ENCODE measurements at regions not wholly inside any gene's neighbourhood (a gene's known extent, or its start where the extent isn't known, plus 50 kb on each side); places are given as distances from the start of the nearest gene placed in this dataset.

DNA sequence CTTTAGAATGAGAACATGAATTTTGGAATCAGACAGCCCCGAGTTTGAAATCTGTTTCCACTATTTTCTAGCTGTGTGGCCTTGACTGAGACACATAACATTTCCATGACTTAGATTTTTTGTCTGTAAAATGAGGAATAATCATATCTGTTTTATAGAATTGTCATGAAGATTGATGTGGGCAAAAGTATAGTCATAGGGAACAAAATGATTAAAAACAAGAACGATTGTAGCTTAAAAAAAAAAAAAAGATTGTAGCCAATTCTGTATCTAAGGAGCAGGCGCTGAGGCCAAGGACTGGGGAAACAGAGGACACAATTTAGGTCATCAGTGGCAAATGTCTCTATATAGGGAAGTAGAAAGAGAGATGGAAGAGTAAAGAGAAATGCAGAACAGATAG lies 201.6 kb upstream of the C1QTNF7 start:
- no peak for DNase-seq (ENCODE audit: low read depth, low spot score)

DNA sequence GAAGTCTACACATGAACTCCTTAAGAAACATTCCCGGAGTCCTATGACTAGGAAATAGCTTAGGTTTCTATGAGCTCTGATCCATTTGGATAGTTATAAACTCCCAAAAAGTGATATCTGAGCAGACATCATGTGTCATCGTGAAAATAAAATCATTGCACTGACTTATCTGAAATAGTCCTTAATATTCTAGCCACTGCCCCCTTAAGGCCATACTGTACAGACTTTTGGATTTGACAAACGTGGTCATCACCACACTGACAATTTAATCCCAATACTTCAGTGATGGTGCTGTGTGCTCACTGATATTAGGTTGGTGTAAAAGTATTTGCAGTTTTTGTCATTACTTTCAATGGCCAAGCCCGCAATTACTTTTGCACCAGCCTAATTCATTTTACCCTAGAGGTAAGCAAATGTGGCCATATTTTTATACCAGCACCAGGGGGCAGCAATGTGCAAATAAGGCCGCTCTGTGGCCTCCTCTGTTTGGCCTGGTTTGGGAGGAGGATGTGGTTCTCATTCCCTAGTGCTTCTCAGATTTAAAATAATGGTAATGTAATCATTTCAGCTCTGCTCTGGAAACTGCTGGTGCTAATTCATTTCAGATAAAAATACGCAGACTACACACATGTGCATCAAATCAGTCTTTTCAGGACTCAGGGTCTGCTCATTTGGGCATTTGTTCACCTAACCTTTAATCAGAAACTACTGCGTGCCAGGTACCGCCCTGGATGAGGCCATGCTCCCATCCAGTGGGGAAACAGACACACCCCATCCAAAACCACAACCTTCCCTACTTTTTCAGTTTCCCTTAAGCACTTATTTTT lies 196.4 kb upstream of the C1QTNF7 start:
- peak; percentile 46 for DNase-seq (ENCODE audit: low read depth, low spot score)

DNA sequence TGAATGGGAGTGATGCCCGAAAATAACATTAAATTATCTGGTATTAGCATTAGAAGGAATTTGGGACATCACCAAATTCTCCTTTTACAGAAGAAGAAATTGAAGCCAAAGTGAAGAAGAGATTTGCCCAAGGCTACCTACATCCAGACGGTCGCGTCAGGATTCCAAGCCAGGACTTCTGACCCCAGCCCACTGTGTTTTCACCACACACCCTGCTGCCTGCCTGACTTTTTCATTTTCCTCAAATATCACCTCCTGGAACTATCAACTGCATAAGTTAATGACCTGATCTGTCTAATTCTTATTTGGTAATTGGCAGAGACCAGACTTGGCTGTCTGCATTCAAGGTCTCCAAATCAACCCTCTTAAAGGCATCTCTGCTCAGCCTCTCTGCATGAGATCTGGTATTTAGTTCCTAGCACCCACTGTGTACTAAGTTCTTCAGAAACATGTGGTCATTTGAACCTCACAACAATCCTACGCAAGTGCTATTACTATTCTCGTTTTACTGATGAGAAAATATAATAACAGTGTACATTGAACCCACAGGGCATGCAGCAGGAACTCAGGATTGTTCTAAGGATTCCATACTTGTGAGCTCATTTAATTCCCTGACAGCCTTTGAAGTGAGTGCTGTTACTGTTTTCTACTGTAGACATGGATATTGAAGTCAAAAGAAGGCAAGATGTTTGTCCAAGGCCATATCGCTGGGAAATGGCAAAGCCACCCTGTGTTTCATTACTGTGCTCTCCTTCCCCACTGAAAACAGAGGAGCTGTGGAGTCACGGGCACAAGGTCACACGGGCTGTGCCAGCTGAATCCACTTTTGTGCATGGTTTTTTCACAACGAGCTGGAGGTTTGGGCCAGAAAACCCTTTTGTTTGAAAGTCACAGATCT lies 195.2 kb upstream of the C1QTNF7 start:
- no peak for DNase-seq (ENCODE audit: low read depth, low spot score)

DNA sequence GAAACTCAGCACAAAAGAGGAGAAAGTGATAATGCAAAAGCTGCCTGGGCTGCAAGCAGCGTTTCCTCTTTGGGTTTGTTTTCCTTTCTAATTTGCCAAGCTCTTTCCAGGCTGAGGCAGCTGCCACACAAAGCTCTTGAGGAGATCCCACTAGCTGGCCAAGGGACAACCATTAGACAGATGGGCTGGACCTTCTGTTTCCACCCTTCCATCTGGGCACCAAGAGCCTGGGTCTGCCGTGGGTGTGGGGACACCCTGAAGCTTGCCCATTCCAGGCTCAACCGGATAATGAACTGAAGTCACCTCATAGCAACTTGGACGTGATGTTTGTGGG lies 194.6 kb upstream of the C1QTNF7 start:
- no peak for DNase-seq (ENCODE audit: low read depth, low spot score)

DNA sequence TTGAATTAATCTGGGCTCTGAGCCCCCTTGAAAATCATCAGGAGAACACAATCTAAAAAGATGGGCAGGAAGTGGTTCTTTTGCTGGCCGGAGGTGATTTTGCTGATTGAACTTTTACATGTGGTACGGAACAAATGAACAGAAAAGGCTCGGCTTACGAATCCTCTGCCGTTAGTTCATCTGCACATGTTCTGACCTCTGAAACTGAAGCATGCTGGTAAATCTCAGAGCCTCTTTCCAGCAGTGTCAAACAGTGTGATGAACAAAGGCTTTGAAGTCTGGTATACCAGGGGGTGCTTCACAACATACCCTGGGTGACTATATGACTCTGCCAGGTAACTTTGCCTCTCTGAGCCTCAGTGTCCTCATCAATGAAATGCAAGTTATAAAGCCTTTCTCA lies 194.2 kb upstream of the C1QTNF7 start:
- no peak for DNase-seq (ENCODE audit: low read depth, low spot score)

DNA sequence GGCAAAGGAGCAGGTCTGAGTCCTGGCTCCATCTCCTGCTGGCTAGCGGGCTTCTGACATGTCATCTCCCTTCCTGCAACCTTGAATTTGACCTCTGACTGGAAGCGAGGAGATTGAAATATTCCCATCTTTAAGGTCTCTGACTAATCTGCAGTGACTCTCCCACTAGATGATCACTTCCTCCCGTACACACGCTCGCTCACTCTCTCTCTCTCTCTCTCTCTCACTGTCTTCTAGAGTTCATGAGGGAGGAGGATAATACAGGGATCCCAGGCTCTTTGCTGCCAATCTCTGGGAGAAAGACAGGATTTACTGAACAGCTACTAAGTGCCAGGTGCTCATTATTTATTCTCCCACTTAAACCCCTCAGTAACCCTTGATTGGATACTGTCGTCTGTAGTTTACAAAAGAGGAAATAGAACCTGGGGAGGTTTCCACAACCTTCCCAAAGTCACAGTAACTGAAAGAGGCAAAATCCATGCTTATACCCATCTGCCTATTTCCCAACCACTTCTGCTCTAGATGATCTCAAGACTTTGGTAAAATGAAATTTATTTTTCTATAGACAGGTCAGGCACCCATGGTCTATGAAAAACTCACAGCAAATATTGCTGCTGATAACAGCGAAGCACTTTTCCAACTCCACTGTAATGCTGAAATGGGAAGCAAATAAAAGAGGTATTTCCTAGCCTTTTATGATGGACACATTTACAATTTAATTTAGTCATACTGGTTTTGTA lies 193.5 kb upstream of the C1QTNF7 start:
- no peak for DNase-seq (ENCODE audit: low read depth, low spot score)

DNA sequence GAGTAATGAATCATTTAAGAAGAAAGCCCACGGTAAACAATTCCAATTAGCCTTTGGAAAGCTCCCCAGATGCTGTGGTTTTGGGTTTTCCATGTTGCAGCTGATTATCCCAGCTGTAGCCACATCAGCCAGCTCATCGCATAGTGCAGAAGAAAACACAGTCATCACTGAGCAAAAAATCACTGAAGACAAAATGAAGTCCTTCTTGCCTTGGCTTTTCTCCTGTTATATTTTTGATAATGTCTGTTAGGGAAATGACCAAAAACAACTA lies 193.0 kb upstream of the C1QTNF7 start:
- no peak for DNase-seq (ENCODE audit: low read depth, low spot score)

DNA sequence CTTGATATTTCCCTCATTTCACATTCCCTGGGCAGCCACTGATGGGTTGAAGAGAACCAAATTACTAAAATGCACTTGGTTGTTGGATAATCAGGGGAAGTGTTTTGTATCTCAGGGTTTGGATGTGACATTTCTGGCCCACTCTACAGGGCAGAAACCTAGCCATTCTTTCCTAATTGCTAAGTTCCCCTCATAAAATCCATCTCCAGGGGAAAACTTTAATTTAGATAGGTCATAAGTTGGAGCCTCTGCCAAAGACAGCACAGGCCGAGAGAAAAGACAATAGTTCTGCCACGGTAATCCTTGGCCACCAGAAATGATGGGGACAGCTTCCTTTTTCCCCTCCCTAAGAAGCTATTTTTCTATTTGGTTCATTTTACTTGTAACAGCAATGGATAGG lies 192.7 kb upstream of the C1QTNF7 start:
- DNase-seq (ENCODE audit: low read depth, low spot score): no peak

DNA sequence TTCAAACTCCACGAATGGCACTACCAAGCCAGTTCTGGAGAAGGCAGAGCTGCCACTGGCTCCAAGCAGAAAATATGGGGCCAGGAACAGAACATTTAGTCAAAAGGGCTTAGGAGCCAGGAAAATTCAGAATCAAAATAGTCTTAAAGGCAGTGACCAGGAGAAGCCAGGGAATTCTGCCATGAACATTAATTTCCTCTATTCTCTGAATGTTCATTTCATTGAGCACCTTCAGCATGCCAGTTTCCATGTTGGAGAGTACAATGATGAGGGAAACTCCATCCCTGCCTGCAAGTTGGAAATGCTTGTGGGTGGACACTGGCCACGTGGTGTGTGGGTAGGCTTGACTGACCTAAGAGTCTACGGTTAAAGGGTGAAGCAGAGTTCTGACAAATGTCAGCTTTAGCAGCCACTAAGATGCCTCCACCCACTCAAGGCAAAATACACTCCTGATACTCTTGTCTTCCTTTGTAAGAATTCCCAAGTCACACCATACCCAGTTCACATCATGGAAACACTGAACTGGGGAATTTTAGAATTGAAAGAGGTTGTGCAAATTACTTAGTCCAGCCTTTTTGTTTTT lies 190.1 kb upstream of the C1QTNF7 start:
- no peak for DNase-seq (ENCODE audit: low read depth, low spot score)

DNA sequence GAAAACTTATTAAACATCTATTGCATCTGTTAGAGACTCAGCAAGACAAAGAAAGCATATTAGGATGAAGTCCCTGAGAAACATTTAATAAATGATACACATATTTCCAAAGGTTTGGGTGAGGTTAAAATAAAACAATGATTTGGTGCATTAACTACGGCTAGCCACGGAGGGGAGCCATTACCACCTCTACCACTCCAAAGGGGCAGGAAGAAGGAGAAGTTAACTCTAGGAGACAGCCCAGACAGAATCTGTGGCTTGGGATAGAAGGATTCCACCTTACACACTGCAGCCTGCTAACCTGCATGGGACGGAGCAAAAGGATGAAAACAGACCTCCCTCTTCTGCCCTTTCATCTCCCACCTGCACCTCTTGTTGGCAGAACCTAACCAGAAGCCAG lies 189.1 kb upstream of the C1QTNF7 start:
- no peak for DNase-seq (ENCODE audit: low read depth, low spot score)

DNA sequence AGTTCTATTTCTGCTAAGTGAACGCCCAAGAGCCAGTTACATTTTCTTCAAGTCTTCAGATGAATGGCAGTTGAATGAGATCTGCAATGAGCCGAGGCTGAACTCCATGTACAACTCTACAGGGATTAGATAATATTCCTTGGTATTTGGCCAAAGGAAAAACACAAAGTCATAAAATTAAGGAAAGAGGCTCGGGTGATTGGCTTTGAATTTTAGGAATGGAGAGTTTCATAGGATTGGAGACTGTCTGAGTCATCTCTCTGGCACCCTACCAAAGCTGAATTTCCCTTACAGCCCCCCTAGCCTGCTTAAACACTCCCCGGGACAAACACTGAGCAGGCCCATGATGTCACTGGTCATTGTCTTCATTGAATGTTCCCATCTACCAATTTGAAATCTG lies 188.0 kb upstream of the C1QTNF7 start:
- no peak for DNase-seq (ENCODE audit: low read depth, low spot score)

DNA sequence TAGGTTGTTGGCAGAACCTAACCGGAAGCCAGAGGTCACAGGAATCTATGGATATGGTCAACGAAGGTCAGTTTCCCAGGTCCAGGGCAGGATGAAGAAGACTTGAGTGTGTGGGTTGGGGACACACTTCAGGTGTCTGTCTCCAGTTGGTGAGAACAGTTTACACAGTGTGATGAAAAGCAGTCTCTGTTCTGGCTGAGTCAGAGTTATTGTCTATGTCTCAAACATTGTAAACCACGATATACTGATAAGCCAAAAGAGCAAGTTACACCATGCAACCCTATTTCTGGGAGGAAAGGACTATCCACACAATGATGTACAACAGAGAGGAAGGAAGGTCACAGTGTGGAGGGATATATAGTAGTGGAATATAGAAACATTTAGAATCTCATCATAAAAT lies 187.1 kb upstream of the C1QTNF7 start:
- no peak for DNase-seq (ENCODE audit: low read depth, low spot score)

DNA sequence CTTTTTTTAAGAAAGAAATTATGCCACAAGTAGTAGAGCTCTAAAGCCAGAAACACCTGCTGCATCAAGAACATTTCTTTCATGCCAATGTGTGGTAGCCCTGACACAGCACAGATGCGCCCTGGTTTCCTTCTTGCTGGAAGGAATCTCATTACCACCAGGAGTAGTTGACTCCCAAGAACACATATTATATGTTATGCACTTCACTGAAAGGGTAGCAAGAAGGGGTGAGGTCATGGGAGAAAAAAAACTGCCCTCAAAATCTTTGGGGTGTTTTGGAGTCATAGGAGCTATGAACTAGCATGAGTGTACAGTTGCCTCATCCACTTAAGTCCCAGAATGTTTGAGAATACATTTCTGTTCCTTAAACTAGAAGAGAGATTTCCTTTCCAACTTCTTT lies 185.8 kb upstream of the C1QTNF7 start:
- DNase-seq (ENCODE audit: low read depth, low spot score): no peak

DNA sequence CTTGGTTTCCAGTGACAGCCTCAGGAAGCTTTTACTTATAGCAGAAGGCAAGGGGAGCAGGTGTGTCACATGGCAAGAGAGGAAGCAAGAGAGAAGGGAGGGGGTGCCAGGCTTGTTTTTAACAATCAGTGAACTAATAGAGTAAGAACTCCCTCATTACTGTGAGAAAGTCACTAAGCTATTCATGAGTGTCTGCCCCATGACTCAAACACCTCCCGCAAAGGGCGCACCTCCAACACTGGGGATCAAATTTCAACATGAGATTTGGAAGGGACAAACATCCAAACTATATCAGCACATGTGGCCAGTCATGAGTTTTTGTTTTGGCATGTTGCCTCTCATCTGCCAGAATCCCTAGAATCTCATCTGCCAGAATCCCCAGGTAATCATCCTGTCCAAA lies 183.5 kb upstream of the C1QTNF7 start:
- DNase-seq (ENCODE audit: low read depth, low spot score): no peak

DNA sequence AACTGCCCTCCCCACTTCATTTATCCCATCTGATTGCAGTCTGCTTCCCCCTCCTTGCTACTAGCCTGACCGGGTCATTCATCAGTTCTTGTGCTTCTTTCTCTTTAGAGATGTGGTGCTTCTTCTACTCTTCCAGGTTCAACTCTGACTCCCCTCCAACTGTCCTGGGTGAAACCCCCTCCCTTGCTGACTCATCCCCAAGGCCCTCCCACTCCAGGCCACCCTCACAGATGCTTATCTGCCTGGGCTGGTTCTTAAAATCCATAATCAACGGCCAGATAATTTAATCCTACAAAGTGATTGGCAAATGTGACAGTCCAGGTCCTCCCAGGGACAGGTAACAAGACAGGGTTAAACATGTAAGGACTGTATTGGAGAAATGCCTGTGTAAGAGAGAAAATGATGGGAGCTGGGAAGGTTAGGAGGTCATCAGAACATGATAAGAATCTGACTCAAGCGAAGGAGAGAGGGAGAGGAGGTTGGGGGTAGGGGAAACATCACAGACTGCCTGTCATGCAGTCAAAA lies 182.8 kb upstream of the C1QTNF7 start:
- DNase-seq (ENCODE audit: low read depth, low spot score): no peak

DNA sequence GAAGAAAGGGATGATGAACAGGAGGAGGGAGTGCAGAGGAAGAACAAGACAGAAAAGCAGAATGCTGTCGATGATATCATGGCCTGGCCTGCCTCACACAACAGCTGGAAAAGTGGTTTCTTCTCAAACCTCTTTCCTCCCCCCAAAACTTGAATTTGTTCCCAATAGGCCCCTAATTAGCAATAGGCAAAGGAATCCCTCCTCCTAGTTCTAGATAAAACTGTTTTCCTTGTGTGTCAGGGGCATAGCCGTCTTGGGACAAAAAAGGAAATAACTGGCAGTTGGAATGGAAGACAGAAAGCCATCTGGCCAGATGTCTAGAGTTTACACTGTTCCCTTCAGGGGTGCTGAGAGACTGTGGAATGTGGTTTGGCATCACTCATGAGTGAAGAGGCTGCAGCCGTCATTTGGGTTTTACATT lies 177.8 kb upstream of the C1QTNF7 start:
- DNase-seq (ENCODE audit: low read depth, low spot score): no peak

DNA sequence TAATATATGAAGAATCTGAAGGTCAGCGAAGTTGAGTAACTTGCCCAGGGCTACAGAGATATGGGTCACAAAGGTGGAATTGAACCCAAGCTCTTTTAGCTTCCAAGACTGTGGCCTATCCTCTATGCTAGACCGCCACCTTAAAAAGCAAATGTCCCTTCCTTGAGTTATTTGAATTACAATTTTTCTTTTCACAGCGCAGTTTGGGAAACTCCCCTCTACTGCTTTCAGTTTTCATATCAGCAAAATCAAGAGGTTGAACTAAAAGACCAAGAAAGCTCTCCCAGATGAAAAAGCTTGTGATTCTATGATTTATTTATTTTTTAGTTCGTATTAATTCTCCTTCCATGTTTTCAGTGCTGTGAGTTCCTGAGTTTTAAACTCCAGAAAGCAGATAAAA lies 174.5 kb upstream of the C1QTNF7 start:
- no peak for DNase-seq (ENCODE audit: low read depth, low spot score)

DNA sequence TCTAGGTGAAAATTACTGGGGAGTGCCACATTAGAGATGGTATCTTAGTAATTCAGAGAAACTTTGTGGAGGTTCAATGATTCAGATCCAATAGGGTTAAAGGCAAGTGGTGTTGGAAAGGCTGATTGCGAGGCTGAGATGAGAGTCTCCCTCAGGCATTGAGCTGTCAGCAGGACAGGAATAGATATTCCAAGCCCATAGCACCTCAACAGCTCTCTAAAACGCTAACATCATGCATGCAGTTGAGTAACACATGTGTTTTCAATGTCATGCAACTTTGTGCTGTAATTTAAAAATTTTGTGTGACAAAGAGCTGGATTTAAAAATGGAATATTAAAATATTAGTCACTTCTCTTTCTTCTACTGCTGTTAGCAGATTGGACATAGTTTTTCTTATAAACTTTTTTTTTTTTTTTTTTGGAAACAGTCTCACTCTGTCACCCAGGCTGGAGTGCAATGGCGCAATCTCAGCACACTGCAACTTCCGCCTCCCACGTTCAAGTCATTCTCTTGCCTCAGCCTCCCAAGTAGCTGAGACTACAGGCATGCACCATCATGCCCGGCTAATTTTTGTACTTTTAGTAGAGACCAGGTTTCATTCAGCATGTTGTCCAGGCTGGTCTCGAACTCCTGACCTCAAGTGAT lies 173.5 kb upstream of the C1QTNF7 start:
- DNase-seq (ENCODE audit: low read depth, low spot score): no peak

DNA sequence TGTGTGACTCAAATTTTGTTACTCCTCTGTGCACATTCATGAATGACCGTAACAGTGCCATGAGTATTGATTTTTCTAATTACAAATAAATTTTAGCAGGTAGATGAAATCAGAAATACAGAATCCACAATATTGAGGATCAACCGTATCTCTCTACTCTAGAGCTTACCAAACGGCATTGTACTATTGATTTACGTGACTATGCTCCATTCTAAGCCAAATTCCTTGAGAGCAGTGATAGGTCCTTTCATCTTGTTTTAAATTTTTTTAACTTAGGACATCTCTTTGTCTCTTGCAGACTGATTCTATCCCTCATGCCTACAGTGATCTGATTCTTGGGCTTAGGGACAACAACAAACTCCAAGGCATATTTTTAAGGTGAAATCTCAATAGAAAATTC lies 172.3 kb upstream of the C1QTNF7 start:
- DNase-seq (ENCODE audit: low read depth, low spot score): no peak

DNA sequence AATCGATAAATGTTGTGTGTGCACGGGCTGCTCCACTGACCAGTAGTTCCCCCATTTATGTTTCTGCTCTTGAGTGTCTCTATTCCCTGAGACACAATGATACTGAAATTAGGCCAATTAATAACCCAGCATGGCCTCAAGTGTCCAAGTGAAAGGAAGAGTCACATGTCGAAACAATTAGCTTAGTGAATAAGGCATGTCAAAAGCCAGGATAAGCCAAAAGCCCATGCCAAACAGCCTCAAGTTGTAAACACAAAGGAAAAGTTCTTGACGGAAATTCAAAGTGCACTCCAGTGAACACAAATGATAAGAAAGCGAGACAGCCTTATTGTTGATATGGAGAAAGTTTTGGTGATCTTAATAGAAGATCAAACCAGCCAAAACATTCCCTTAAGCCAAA lies 167.1 kb upstream of the C1QTNF7 start:
- no peak for DNase-seq (ENCODE audit: low read depth, low spot score)

DNA sequence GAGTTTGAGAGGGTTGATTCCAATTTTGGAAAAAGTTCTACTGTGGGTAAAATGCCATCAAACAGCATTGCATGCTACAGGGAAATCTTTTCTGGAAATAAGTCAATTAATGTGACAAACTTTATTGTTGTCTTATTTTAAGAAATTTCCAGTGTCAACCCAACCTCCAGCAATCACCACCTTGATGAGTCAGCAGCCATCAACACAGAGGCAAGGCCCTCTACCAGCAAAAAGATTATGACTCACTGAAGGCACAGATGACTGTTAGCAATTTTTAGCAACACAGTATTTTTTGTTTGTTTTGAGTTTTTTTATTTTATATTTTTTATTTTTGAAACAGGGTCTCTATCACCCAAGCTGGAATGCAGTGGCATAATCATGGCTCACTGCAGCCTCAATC lies 165.4 kb upstream of the C1QTNF7 start:
- no peak for DNase-seq (ENCODE audit: low read depth, low spot score)

DNA sequence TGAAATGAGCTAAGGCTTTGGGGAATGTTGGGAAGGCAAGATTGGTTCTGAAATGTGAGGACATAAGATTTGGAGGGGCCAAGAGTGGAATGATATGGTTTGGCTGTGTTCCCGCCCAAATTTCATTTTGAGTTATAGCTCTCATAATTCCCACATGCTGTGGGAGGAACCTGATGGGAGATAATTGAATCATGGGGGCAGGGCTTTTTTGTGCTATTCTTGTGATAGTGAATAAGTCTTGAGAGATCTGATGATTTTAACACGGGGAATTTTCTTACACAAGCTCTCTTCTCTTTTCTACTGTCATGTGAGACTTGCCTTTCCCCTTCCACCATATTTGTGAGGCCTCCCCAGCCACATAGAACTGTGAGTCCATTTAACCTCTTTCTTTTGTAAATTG lies 157.6 kb upstream of the C1QTNF7 start:
- no peak for DNase-seq (ENCODE audit: low read depth, low spot score)

All from activated naive CD8-positive, alpha-beta T cell treated with anti-CD3 and anti-CD28 coated beads, Interleukin-2, amount 50 U/mL, for 16 hours (primary cell).